GM08714 (cell line): ENCODE measurements at regions not wholly inside any gene's neighbourhood (a gene's known extent, or its start where the extent isn't known, plus 50 kb on each side); places are given as distances from the start of the nearest gene placed in this dataset.

Experiments
- H3K4me3 ChIP-seq: fragments of 200-500 bp; sonication (Bioruptor generic); 2 replicates; pipeline ENCODE4 v1.5.1; 2014; ENCODE audit warnings: mild to moderate bottlenecking, low read length, inconsistent platforms
- ZNF274 ChIP-seq: IDR thresholded peaks from 2 replicates; pipeline ENCODE4 v1.6.1; 2012; ENCODE audit warnings: mild to moderate bottlenecking, low read depth, low read length

DNA sequence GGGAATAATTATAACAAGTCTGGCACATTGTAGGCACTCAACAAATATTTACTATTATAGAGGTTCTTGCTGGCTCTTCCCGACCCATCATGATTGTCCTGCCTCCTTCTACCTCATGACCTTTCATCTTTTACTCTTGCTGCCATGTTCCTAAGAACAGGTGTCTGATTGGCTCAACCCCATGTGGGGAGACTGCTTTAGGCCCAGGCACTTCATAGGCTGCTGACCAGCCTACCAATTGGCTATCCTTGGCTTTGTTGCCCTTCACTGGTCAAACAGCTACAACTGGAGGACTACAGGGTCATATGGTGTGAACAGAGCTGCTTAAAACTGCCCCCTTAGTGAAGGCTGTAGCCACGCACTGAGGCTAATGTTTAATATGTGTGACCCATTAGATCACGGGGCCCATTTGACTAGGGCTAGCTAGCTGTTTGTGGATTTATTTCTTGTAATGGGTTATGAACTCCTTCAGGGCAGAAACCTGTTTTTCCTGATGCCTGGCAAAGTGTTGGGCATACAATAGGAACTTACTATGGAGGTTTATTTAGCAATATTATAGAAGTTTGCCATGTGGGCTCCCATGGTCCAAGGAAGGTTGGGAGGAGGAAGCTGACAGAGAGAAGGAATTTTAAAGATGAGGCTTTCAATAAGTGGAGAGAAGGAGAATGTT is 239.9 kb upstream of the TBC1D5 start:
- no peak overlapping the region for H3K4me3 ChIP-seq
- no peak for TF ChIP-seq ZNF274

GRCh38 chr3:17980863-17981262 is 238.4 kb upstream of the TBC1D5 start:
- TF ChIP-seq ZNF274: no peak
- no peak overlapping the region for H3K4me3 ChIP-seq

DNA sequence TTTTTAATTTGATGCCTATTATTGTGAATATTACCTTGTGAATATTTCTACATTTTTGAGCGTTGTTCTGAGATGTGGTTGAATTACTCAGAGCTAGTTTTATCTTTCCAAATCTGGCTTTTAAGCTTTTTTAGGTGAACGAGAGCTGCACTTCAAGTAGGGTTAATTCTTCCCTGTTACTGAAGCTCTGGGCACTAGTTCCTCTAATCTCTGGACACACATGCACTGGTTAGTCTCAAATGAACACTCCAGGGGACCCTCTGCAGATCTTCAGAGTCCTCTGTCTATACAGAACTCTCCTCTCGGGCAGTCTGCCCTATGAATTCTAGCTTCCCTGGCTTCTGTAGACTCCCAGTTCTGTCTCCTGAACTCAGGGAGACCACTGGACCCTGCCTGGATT is 237.5 kb upstream of the TBC1D5 start:
- H3K4me3 ChIP-seq: no peak overlapping the region
- TF ChIP-seq ZNF274: no peak

- H3K4me3 ChIP-seq: no peak overlapping the region
- no peak for TF ChIP-seq ZNF274
These were observed 236.8 kb upstream of the TBC1D5 start for GRCh38 chr3:17979252-17979651.

DNA sequence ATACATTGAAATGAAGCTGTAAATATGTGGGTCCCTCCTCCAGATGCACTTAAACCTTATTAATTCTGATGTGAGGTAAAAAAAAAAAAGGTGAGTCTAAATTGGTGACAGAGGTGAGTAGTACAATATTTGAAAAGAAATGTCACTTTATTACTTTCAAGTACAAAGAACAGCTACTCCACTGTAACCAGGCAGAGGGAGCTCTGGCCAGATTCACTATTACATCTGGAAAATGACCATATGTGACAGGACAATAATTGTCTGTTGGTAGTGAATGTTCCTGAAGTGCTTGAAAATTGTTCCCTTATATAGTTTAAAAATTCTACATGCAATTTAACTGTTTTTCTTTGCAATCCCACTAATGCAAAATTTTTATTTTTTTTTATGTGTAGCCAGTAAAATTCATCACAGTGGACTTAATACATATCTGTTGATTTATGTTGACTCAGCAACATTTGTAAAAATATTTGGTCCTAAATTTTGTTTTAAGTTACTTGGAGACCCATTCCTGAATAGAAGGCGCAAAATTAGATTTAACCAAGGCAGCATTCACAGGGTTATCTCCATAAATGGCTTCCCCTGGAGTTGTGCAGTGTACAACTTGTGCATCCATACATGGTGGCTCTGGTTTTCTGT is 231.9 kb upstream of the TBC1D5 start:
- H3K4me3 ChIP-seq: no peak overlapping the region
- no peak for TF ChIP-seq ZNF274

DNA sequence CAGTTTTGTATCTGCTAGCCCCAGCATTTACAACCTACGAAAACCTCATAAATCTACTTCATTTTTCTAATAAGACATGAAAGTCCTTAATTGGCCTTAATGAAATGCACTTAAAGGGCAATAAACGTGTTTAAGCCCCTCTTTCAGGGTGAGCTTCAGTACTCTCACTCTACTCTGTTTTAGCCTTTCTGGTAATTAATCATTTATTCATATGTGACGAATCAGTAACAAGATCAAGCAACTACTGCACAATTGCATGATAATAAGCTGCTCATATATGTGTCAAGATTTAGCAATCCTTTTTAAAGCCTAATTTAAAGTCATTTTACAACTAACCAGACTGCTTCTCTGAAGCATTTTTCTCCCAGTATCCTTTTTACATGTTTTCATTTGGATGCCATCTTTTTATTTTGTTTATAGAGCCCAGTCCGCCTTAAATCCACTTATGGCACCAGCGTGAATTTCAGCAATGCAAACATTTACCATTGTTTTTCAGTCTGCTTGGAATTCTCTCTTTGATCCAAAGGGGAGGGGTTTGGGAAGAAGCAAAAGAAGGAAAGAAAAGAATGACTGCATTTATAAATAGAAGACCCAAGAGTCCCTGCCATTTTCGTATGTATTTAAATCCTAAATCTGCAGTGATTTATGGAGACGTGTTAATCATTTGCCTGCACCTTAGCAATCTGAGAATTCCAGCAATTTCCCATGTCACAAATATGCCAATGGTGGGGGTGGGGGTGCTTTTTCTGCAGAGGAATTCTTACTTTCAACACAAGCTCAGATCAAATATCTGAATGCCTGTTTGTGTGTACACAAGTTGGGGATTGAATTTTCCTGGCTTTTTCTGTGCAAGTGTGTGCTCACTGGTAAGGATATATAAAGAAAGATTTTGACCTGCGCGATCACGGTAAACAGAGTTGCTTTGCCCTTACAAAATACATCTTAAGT is 230.8 kb upstream of the TBC1D5 start:
- no peak overlapping the region for H3K4me3 ChIP-seq
- no peak for TF ChIP-seq ZNF274

- H3K4me3 ChIP-seq: no peak overlapping the region
- no peak for TF ChIP-seq ZNF274
These were observed 230.0 kb upstream of the TBC1D5 start for GRCh38 chr3:17972476-17972875.

DNA sequence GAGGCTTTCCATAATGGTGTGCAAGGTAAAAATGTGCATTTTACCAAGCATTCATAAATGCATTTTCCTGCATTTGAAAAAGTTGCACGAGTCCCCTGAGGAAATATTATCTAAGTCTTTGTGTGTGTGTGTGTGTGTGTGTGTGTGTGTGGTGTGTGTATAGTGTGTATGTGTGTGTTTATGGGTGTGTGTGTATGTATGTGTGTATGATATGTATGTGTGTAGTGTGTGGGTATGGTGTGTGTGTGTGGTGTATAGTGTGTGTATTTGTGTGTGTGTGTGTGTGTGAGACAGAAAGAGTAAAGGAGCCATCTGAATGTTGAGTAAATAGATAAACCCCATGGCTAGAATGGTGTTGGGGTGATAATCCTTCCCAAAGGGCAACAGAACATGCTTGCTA is 229.6 kb upstream of the TBC1D5 start:
- no peak for TF ChIP-seq ZNF274
- H3K4me3 ChIP-seq: no peak overlapping the region

- TF ChIP-seq ZNF274: no peak
- no peak overlapping the region for H3K4me3 ChIP-seq
These were observed 227.6 kb upstream of the TBC1D5 start for GRCh38 chr3:17969985-17970568.

GRCh38 chr3:17969244-17969643 is 226.8 kb upstream of the TBC1D5 start:
- TF ChIP-seq ZNF274: no peak
- no peak overlapping the region for H3K4me3 ChIP-seq

- no peak for TF ChIP-seq ZNF274
- no peak overlapping the region for H3K4me3 ChIP-seq
These were observed 225.6 kb upstream of the TBC1D5 start for GRCh38 chr3:17967953-17968607.

GRCh38 chr3:17967111-17967510 is 224.7 kb upstream of the TBC1D5 start:
- H3K4me3 ChIP-seq: no peak overlapping the region
- no peak for TF ChIP-seq ZNF274

- TF ChIP-seq ZNF274: no peak
- H3K4me3 ChIP-seq: no peak overlapping the region
These were observed 222.9 kb upstream of the TBC1D5 start for GRCh38 chr3:17965331-17965730.

DNA sequence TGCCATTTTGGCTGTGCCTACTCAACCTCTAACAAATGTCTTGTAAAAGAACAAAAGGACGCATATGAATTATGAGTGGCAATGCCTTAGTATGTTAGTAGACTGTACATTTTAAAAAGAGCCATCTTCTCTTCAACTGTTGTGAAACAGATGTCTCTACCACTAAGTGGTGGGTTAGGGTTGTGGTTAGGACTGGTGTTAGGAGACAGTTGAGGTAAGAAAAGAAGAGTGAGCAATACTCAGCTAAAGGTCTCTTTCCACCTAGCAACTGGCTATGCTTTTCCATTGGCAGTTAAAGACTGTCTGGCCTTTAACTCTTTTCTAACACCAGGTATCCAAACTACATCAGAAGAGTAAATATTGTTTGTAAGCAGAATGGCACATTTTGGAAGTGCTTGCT is 221.7 kb upstream of the TBC1D5 start:
- no peak for TF ChIP-seq ZNF274
- H3K4me3 ChIP-seq: no peak overlapping the region
